ENCODE measurements at regions not wholly inside any gene's neighbourhood (a gene's known extent, or its start where the extent isn't known, plus 50 kb on each side); places are given as distances from the start of the nearest gene placed in this dataset.

- H3K9me3 ChIP-seq (replicated peaks; ENCODE audit: insufficient read depth, low read length), result no peaks in the 10 kb centered on the region
- H3K9ac ChIP-seq (ENCODE audit: low read length), result no peak overlapping the region
- no peaks in the 10 kb centered on the region for H3K79me2 ChIP-seq (ENCODE audit: low read length)
- no peaks in the 10 kb centered on the region for H3K4me1 ChIP-seq (ENCODE audit: low read length)
- TF ChIP-seq EZH2phosphoT487 (IDR thresholded peaks at IDR 0.05; ENCODE audit: low read length) (no peak), EZH2 (optimal IDR thresholded peaks at IDR 0.05; ENCODE audit: low read depth, low read length) (no peak), CTCF (IDR thresholded peaks at IDR 0.05; ENCODE audit: low read length) (no peak)
- no peak overlapping the region for H3K4me3 ChIP-seq (ENCODE audit: low read length)
- no peaks in the 10 kb centered on the region for H3K9me2 ChIP-seq (replicated peaks; ENCODE audit: insufficient read depth, low read length)
- no peak overlapping the region for H2AFZ ChIP-seq (ENCODE audit: low read length)
- no peaks in the 10 kb centered on the region for H3F3A ChIP-seq (ENCODE audit: insufficient read depth, low read length)
- no peaks in the 10 kb centered on the region for H3K36me3 ChIP-seq (replicated peaks; ENCODE audit: insufficient read depth, low read length)
- H3K27me3 ChIP-seq (replicated peaks; ENCODE audit: insufficient read depth, low read length), result peaks cover 35% of the 10 kb centered on the region
- no peak overlapping the region for H3K4me2 ChIP-seq (ENCODE audit: low read depth, low read length)
- H4K20me1 ChIP-seq (ENCODE audit: insufficient read depth, low read length), result no peaks in the 10 kb centered on the region
- no peak overlapping the region for H3K27ac ChIP-seq (ENCODE audit: low read length)
- no peak for DNase-seq
Measured at GRCh38 chr14:100652744-100653143, 65.5 kb upstream of the BEGAIN start.

DNA sequence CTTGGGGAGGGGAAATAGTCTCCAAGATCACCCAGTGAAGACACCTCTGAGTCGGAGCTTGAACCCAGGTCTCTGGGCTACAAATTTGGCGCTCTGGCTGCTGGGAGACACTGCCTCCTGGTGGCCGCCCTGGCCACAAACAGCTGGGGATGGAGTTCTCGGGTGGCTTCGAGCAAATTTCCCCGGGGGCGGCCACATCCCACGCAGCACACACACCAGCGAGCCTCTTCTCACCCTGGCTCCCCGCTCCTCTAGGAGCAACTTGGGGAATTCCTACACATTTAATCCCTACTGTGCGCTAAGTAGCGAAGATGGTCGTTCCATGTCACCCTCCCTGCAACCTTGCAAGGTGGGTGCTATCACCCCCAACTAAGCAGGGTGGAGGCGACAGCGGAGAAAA is 66.2 kb upstream of the BEGAIN start:
- Histone ChIP-seq H3K27ac (ENCODE audit: low read length) (no peak overlapping the region), H3F3A (ENCODE audit: insufficient read depth, low read length) (no peaks in the 10 kb centered on the region), H3K4me1 (ENCODE audit: low read length) (no peaks in the 10 kb centered on the region), H3K9ac (ENCODE audit: low read length) (no peak overlapping the region), H3K9me2 (replicated peaks; ENCODE audit: insufficient read depth, low read length) (no peaks in the 10 kb centered on the region), H4K20me1 (ENCODE audit: insufficient read depth, low read length) (no peaks in the 10 kb centered on the region), H3K36me3 (replicated peaks; ENCODE audit: insufficient read depth, low read length) (no peaks in the 10 kb centered on the region), H3K9me3 (replicated peaks; ENCODE audit: insufficient read depth, low read length) (no peaks in the 10 kb centered on the region), H3K27me3 (replicated peaks; ENCODE audit: insufficient read depth, low read length) (peaks cover 35% of the 10 kb centered on the region), H3K4me2 (ENCODE audit: low read depth, low read length) (no peak overlapping the region), H3K4me3 (ENCODE audit: low read length) (no peak overlapping the region), H3K79me2 (ENCODE audit: low read length) (no peaks in the 10 kb centered on the region), H2AFZ (ENCODE audit: low read length) (no peak overlapping the region)
- TF ChIP-seq CTCF (IDR thresholded peaks at IDR 0.05; ENCODE audit: low read length), result peak; percentile 39
- TF ChIP-seq EZH2phosphoT487 (IDR thresholded peaks at IDR 0.05; ENCODE audit: low read length), result no peak
- no peak for TF ChIP-seq EZH2 (optimal IDR thresholded peaks at IDR 0.05; ENCODE audit: low read depth, low read length)
- DNase-seq, result no peak

- Histone ChIP-seq H3K27ac (ENCODE audit: low read length) (no peak overlapping the region), H3K79me2 (ENCODE audit: low read length) (no peaks in the 10 kb centered on the region), H3K4me3 (ENCODE audit: low read length) (no peak overlapping the region), H4K20me1 (ENCODE audit: insufficient read depth, low read length) (no peaks in the 10 kb centered on the region), H3K36me3 (replicated peaks; ENCODE audit: insufficient read depth, low read length) (no peaks in the 10 kb centered on the region), H3K4me2 (ENCODE audit: low read depth, low read length) (peak overlapping the region; percentile 32; the same call in 1 of the 2 replicates), H2AFZ (ENCODE audit: low read length) (no peak overlapping the region), H3K9me3 (replicated peaks; ENCODE audit: insufficient read depth, low read length) (no peaks in the 10 kb centered on the region), H3F3A (ENCODE audit: insufficient read depth, low read length) (no peaks in the 10 kb centered on the region), H3K9ac (ENCODE audit: low read length) (no peak overlapping the region), H3K27me3 (replicated peaks; ENCODE audit: insufficient read depth, low read length) (peaks cover 35% of the 10 kb centered on the region), H3K9me2 (replicated peaks; ENCODE audit: insufficient read depth, low read length) (no peaks in the 10 kb centered on the region), H3K4me1 (ENCODE audit: low read length) (no peaks in the 10 kb centered on the region)
- TF ChIP-seq EZH2 (optimal IDR thresholded peaks at IDR 0.05; ENCODE audit: low read depth, low read length), result no peak
- TF ChIP-seq CTCF (IDR thresholded peaks at IDR 0.05; ENCODE audit: low read length), result no peak
- no peak for TF ChIP-seq EZH2phosphoT487 (IDR thresholded peaks at IDR 0.05; ENCODE audit: low read length)
- no peak for DNase-seq
Measured at GRCh38 chr14:100654025-100654813, 67.0 kb upstream of the BEGAIN start.
